ENCODE measurements at regions not wholly inside any gene's neighbourhood (a gene's known extent, or its start where the extent isn't known, plus 50 kb on each side); places are given as distances from the start of the nearest gene placed in this dataset.

DNA sequence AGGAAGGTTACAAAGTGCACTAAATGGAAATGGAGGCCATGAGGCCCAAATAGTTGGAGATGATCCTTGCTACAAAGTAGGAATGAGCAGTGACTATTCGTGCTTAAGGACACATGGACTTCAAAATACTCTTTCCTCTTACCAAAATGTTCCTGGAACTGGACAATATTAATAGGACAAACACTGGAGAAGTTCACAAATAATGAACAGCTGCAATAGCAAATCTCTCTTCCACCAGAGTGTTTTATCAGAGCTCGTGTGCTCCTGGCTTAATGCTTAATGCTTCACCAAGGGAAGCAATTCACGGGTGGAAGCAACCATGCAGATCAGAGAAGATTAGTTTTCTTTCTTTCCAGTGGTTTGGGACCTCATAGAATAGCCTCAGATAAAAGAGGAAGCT is 435.4 kb downstream of the BCKDHB start:
- TF ChIP-seq GATA2 (IDR thresholded peaks at IDR 0.05; ENCODE audit: low read depth, low read length) (no peak), GATA3 (IDR thresholded peaks at IDR 0.05; ENCODE audit: low read depth, low read length) (no peak)
